ENCODE measurements at regions not wholly inside any gene's neighbourhood (a gene's known extent, or its start where the extent isn't known, plus 50 kb on each side); places are given as distances from the start of the nearest gene placed in this dataset.
A peak's percentile ranks its signal among the peaks of the same experiment; 100 is the strongest.
"Not testable (repeated sequence)": the region's sequence is repeated elsewhere in the genome, so short reads cannot be mapped to it uniquely, and the experiment has no call there.

GRCh38 chr4:64799751-64800150, 390.5 kb upstream of the TECRL start:
- Mint-ChIP-seq H3K4me1 (no peaks in the 10 kb centered on the region), H3K27ac (no peak overlapping the region), H3K9me3 (peaks cover 27% of the 10 kb centered on the region), H3K36me3 (no peaks in the 10 kb centered on the region), H3K27me3 (ENCODE audit: low read depth) (no peaks in the 10 kb centered on the region), H3K4me3 (no peak overlapping the region)
- no peak for TF ChIP-seq CTCF (IDR thresholded peaks at IDR 0.05; ENCODE audit: unreplicated experiment)
- no peak for DNase-seq (ENCODE audit: low spot score in 2 of 2, unreplicated experiment in 2 of 2)

- not testable (repeated sequence) for H3K4me3 Mint-ChIP-seq; H3K36me3 Mint-ChIP-seq; H3K27ac Mint-ChIP-seq; H3K4me1 Mint-ChIP-seq; DNase-seq (ENCODE audit: low spot score in 2 of 2, unreplicated experiment in 2 of 2); H3K27me3 Mint-ChIP-seq (ENCODE audit: low read depth)
- H3K9me3 Mint-ChIP-seq, result peaks cover 18% of the 10 kb centered on the region
Observed at GRCh38 chr4:64798828-64799227, 389.6 kb upstream of the TECRL start.

- TF ChIP-seq CTCF (IDR thresholded peaks at IDR 0.05; ENCODE audit: unreplicated experiment), result no peak
- H3K27me3 Mint-ChIP-seq (ENCODE audit: low read depth), result no peaks in the 10 kb centered on the region
- no peak overlapping the region for H3K27ac Mint-ChIP-seq
- no peaks in the 10 kb centered on the region for H3K36me3 Mint-ChIP-seq
- H3K9me3 Mint-ChIP-seq, result peaks cover 5% of the 10 kb centered on the region
- no peak overlapping the region for H3K4me3 Mint-ChIP-seq
- DNase-seq (ENCODE audit: low spot score in 2 of 2, unreplicated experiment in 2 of 2), result no peak
- no peaks in the 10 kb centered on the region for H3K4me1 Mint-ChIP-seq
Observed at GRCh38 chr4:64796581-64796980, 387.3 kb upstream of the TECRL start.

GRCh38 chr4:64784125-64784524, 374.9 kb upstream of the TECRL start:
- Mint-ChIP-seq H3K27ac (peak overlapping the region; percentile 2), H3K4me1 (peaks cover 10% of the 10 kb centered on the region), H3K36me3 (no peaks in the 10 kb centered on the region), H3K9me3 (no peaks in the 10 kb centered on the region), H3K4me3 (no peak overlapping the region), H3K27me3 (ENCODE audit: low read depth) (peaks cover 8% of the 10 kb centered on the region)
- no peak for TF ChIP-seq CTCF (IDR thresholded peaks at IDR 0.05; ENCODE audit: unreplicated experiment)
- DNase-seq (ENCODE audit: low spot score in 2 of 2, unreplicated experiment in 2 of 2), result no peak

GRCh38 chr4:64781737-64782326, 372.6 kb upstream of the TECRL start:
- TF ChIP-seq CTCF (IDR thresholded peaks at IDR 0.05; ENCODE audit: unreplicated experiment), result peak; percentile 91
- Mint-ChIP-seq H3K4me3 (no peak overlapping the region), H3K27me3 (ENCODE audit: low read depth) (peaks cover 8% of the 10 kb centered on the region), H3K4me1 (peaks cover 10% of the 10 kb centered on the region), H3K9me3 (no peaks in the 10 kb centered on the region), H3K36me3 (no peaks in the 10 kb centered on the region), H3K27ac (no peak overlapping the region)
- DNase-seq (ENCODE audit: low spot score in 2 of 2, unreplicated experiment in 2 of 2), result no peak

GRCh38 chr4:64780664-64781063, 371.4 kb upstream of the TECRL start:
- peaks cover 10% of the 10 kb centered on the region for H3K4me1 Mint-ChIP-seq
- TF ChIP-seq CTCF (IDR thresholded peaks at IDR 0.05; ENCODE audit: unreplicated experiment), result no peak
- no peak overlapping the region for H3K4me3 Mint-ChIP-seq
- peaks cover 8% of the 10 kb centered on the region for H3K27me3 Mint-ChIP-seq (ENCODE audit: low read depth)
- no peak overlapping the region for H3K27ac Mint-ChIP-seq
- DNase-seq (ENCODE audit: low spot score in 2 of 2, unreplicated experiment in 2 of 2), result no peak
- H3K9me3 Mint-ChIP-seq, result no peaks in the 10 kb centered on the region
- no peaks in the 10 kb centered on the region for H3K36me3 Mint-ChIP-seq
